GM21526 (cell line): ENCODE measurements at regions not wholly inside any gene's neighbourhood (a gene's known extent, or its start where the extent isn't known, plus 50 kb on each side); places are given as distances from the start of the nearest gene placed in this dataset.

Experiments used
- ATAC-seq: cut with Tn5 transposase; IDR thresholded peaks from one replicate; pipeline ENCODE4 v1.9.1; 2021; ENCODE audit warnings: moderate library complexity; ENCODE audit not compliant: unreplicated experiment, low FRiP score

- ATAC-seq = no peak
These were observed 408.6 kb downstream of the HAPSTR1 start for GRCh38 chr16:9499941-9500593.

GRCh38 chr16:9500872-9501271 is 409.4 kb downstream of the HAPSTR1 start:
- ATAC-seq = no peak

GRCh38 chr16:9503251-9503984 is 412.0 kb downstream of the HAPSTR1 start:
- ATAC-seq = no peak

- ATAC-seq = no peak
These were observed 417.0 kb downstream of the HAPSTR1 start for GRCh38 chr16:9508328-9508936.

GRCh38 chr16:9509663-9510062 is 418.2 kb downstream of the HAPSTR1 start:
- no peak for ATAC-seq

GRCh38 chr16:9511389-9511788 is 419.9 kb downstream of the HAPSTR1 start:
- ATAC-seq = no peak

GRCh38 chr16:9516444-9516843 is 425.0 kb downstream of the HAPSTR1 start:
- ATAC-seq = no peak

- ATAC-seq = no peak
These were observed 426.6 kb downstream of the HAPSTR1 start for GRCh38 chr16:9518051-9518450.

- ATAC-seq = no peak
These were observed 427.1 kb downstream of the HAPSTR1 start for GRCh38 chr16:9518581-9518980.

GRCh38 chr16:9521749-9522370 is 430.4 kb downstream of the HAPSTR1 start:
- no peak for ATAC-seq

GRCh38 chr16:9522614-9523013 is 431.2 kb downstream of the HAPSTR1 start:
- ATAC-seq = no peak

- ATAC-seq = no peak
These were observed 432.6 kb downstream of the HAPSTR1 start for GRCh38 chr16:9523994-9524393.

- ATAC-seq = no peak
These were observed 433.6 kb downstream of the HAPSTR1 start for GRCh38 chr16:9525037-9525436.

- ATAC-seq = no peak
These were observed 435.3 kb downstream of the HAPSTR1 start for GRCh38 chr16:9526791-9527190.

GRCh38 chr16:9527976-9528375 is 436.5 kb downstream of the HAPSTR1 start:
- no peak for ATAC-seq

GRCh38 chr16:9528511-9529079 is 437.2 kb downstream of the HAPSTR1 start:
- no peak for ATAC-seq

GRCh38 chr16:9533042-9533441 is 441.6 kb downstream of the HAPSTR1 start:
- ATAC-seq = no peak

GRCh38 chr16:9534759-9535158 is 443.3 kb downstream of the HAPSTR1 start:
- ATAC-seq = no peak

- no peak for ATAC-seq
These were observed 445.5 kb downstream of the HAPSTR1 start for GRCh38 chr16:9536905-9537304.

GRCh38 chr16:9539346-9539745 is 447.9 kb downstream of the HAPSTR1 start:
- no peak for ATAC-seq

- ATAC-seq = no peak
These were observed 450.3 kb downstream of the HAPSTR1 start for GRCh38 chr16:9541723-9542122.
